SK-N-SH treated with all-trans-retinoic acid at 6 μM for 48 hours (cell line): ENCODE measurements at regions not wholly inside any gene's neighbourhood (a gene's known extent, or its start where the extent isn't known, plus 50 kb on each side); places are given as distances from the start of the nearest gene placed in this dataset.

Experiments used
- CREB5 ChIP-seq: fragments of 250-450 bp; sonication (Bioruptor Pico); IDR thresholded peaks from 2 replicates; pipeline ENCODE4 v1.5.1; 2020; ENCODE audit warnings: low read depth, mild to moderate bottlenecking, moderate library complexity
- RARB ChIP-seq: fragments of 250-450 bp; sonication (Bioruptor Pico); IDR thresholded peaks from 2 replicates; pipeline ENCODE4 v1.8.0; 2021; ENCODE audit warnings: mild to moderate bottlenecking, moderate library complexity

GRCh38 chr4:81663368-81663767 lies 191.7 kb upstream of the RASGEF1B start:
- TF ChIP-seq CREB5 (CRISPR knock-in tag) = no peak
- TF ChIP-seq RARB (CRISPR knock-in tag) = no peak
